ENCODE measurements at regions not wholly inside any gene's neighbourhood (a gene's known extent, or its start where the extent isn't known, plus 50 kb on each side); places are given as distances from the start of the nearest gene placed in this dataset.

DNA sequence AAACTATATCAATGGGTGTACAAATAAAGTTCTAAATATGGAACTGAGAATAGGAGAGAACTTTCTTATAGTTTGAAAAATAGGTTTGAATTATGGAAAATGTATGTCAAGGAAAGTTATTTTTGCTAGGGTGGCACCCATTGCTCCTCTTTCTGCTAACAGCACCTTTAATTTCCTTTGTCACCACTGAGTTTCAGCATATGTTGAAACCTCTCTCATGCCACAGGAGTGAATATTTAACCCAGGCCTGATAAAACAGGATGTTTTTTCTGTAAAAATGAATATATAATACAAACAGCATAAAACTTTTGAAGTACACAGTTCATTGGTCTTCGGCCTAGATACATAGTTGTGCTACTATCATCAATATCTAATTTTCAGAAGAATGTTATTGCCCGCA, 385.5 kb upstream of the ANO5 start:
- TF ChIP-seq, protein P1, sequence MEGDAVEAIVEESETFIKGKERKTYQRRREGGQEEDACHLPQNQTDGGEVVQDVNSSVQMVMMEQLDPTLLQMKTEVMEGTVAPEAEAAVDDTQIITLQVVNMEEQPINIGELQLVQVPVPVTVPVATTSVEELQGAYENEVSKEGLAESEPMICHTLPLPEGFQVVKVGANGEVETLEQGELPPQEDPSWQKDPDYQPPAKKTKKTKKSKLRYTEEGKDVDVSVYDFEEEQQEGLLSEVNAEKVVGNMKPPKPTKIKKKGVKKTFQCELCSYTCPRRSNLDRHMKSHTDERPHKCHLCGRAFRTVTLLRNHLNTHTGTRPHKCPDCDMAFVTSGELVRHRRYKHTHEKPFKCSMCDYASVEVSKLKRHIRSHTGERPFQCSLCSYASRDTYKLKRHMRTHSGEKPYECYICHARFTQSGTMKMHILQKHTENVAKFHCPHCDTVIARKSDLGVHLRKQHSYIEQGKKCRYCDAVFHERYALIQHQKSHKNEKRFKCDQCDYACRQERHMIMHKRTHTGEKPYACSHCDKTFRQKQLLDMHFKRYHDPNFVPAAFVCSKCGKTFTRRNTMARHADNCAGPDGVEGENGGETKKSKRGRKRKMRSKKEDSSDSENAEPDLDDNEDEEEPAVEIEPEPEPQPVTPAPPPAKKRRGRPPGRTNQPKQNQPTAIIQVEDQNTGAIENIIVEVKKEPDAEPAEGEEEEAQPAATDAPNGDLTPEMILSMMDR (IDR thresholded peaks at IDR 0.05) = no peak
- TF ChIP-seq POLR2A (IDR thresholded peaks at IDR 0.05) = no peak

Measured in body of pancreas (tissue), 4 donors.